HepG2 (cell line): ENCODE measurements at regions not wholly inside any gene's neighbourhood (a gene's known extent, or its start where the extent isn't known, plus 50 kb on each side); places are given as distances from the start of the nearest gene placed in this dataset.

ENCODE experiments used
- GTF2F1 ChIP-seq: fragments of 150-350 bp; IDR thresholded peaks from 2 replicates; pipeline ENCODE4 v1.6.1; 2014; ENCODE audit warnings: low read length
- HES4 ChIP-seq: sonication (generic); formaldehyde crosslinking; IDR thresholded peaks from 2 replicates; pipeline ENCODE4 v1.9.0; 2021; ENCODE audit warnings: mild to moderate bottlenecking, missing genetic modification reagents, borderline replicate concordance
- HMG20B ChIP-seq: conservative IDR thresholded peaks from 2 replicates; pipeline ENCODE4 v1.6.1; 2016; ENCODE audit warnings: missing genetic modification reagents, missing compliant biosample characterization
- KDM3A ChIP-seq: IDR thresholded peaks from 2 replicates; pipeline ENCODE4 v1.6.1; 2018; ENCODE audit warnings: low read depth, missing compliant biosample characterization
- TFDP1 ChIP-seq: IDR thresholded peaks from 2 replicates; pipeline ENCODE4 v1.6.1; 2016; ENCODE audit warnings: missing compliant biosample characterization, missing genetic modification reagents, borderline replicate concordance
- ZNF260 ChIP-seq: sonication (generic); formaldehyde crosslinking; IDR thresholded peaks from 2 replicates; pipeline ENCODE4 v1.4.0; 2020; ENCODE audit warnings: missing genetic modification reagents, low read depth, mild to moderate bottlenecking, borderline replicate concordance
- ZNF329 ChIP-seq: sonication (generic); formaldehyde crosslinking; IDR thresholded peaks from 2 replicates; pipeline ENCODE4 v1.9.0; 2021; ENCODE audit warnings: low read depth, mild to moderate bottlenecking, missing genetic modification reagents
- ZNF383 ChIP-seq: sonication (generic); formaldehyde crosslinking; IDR thresholded peaks from 2 replicates; pipeline ENCODE4 v1.4.0; 2020; ENCODE audit warnings: missing genetic modification reagents, mild to moderate bottlenecking, borderline replicate concordance
- ZNF530 ChIP-seq: sonication (generic); formaldehyde crosslinking; IDR thresholded peaks from 2 replicates; pipeline ENCODE4 v1.5.0; 2020; ENCODE audit warnings: low read depth, mild to moderate bottlenecking, missing genetic modification reagents
- ZNF562 ChIP-seq: sonication (generic); formaldehyde crosslinking; IDR thresholded peaks from 2 replicates; pipeline ENCODE4 v1.8.0; 2022; ENCODE audit warnings: missing genetic modification reagents, borderline replicate concordance
- ZNF572 ChIP-seq: sonication (generic); formaldehyde crosslinking; IDR thresholded peaks from 2 replicates; pipeline ENCODE4 v1.5.1; 2020; ENCODE audit warnings: mild to moderate bottlenecking, missing genetic modification reagents
- ZNF773 ChIP-seq: sonication (generic); formaldehyde crosslinking; IDR thresholded peaks from 2 replicates; pipeline ENCODE4 v1.4.0; 2020; ENCODE audit warnings: missing genetic modification reagents, borderline replicate concordance
- ZNF780A ChIP-seq: sonication (generic); formaldehyde crosslinking; IDR thresholded peaks from 2 replicates; pipeline ENCODE4 v1.8.0; 2022; ENCODE audit warnings: mild to moderate bottlenecking, missing genetic modification reagents, moderate library complexity
- ZNF790 ChIP-seq: sonication (generic); formaldehyde crosslinking; IDR thresholded peaks from 2 replicates; pipeline ENCODE4 v1.8.0; 2022; ENCODE audit warnings: missing genetic modification reagents, mild to moderate bottlenecking, borderline replicate concordance
- ZNF816 ChIP-seq: sonication (generic); formaldehyde crosslinking; IDR thresholded peaks from 2 replicates; pipeline ENCODE4 v1.8.0; 2022; ENCODE audit warnings: missing genetic modification reagents, mild to moderate bottlenecking, borderline replicate concordance
- ZSCAN5A ChIP-seq: sonication (generic); formaldehyde crosslinking; IDR thresholded peaks from 2 replicates; pipeline ENCODE4 v1.8.0; 2022; ENCODE audit warnings: mild to moderate bottlenecking, missing genetic modification reagents, borderline replicate concordance
- TF ChIP-seq, protein P1 (sequence below): sonication (generic); formaldehyde crosslinking; IDR thresholded peaks from 2 replicates; pipeline ENCODE4 v1.4.0; 2020; ENCODE audit warnings: missing genetic modification reagents
- TF ChIP-seq, protein P2 (sequence below): IDR thresholded peaks from 2 replicates; pipeline ENCODE4 v1.6.1; 2018; ENCODE audit warnings: missing genetic modification reagents, mild to moderate bottlenecking, missing compliant biosample characterization
- TF ChIP-seq, protein P3 (sequence below): sonication (generic); formaldehyde crosslinking; IDR thresholded peaks from 2 replicates; pipeline ENCODE4 v1.5.0; 2020; ENCODE audit warnings: missing genetic modification reagents

DNA sequence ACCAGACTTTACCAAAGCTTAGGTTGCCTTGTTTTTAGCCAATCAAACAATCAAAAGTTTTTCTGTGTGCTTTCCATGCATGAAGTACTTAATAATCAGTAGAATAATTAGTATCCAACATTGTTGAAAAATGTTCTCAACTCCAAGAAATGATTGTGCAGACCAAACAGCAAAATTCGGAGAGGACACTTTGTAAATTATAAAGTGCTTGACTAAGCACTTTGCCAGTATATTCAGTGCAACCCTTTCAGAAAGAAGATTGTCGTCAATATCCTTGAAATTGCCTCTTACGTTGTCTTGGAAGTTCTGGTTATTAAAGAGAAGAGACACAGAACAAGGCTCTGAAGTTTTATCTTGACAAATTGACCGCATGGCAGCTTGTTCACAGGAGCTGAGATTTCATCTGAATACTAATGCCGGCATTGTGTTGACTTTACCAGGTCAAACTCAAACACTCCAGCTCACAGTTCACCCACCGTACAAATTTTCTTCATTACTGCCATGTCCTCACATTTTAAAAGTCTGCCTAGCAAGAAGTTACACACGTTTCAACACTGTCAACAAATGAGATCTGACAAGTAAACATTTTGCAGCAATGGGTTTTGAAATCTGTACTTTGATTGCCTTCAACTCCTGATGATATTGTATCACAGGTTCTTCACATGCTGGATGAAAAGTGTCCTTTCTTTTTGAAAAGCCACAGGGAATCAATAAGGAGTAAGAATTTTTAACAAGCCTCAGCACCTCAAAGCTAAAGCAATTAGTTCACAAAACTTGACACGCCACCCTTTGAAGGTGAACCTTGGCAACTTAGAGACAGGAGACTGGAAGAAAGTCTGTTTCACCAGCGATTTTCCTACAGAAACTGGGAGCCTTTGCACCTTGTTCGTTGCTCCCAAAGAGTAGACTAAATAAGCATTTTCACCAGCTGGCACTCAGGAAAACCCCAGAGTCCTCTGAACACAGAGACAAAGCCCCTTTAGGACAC, 150.9 kb downstream of the RFC3 start (continued):
- TF ChIP-seq, protein P1, sequence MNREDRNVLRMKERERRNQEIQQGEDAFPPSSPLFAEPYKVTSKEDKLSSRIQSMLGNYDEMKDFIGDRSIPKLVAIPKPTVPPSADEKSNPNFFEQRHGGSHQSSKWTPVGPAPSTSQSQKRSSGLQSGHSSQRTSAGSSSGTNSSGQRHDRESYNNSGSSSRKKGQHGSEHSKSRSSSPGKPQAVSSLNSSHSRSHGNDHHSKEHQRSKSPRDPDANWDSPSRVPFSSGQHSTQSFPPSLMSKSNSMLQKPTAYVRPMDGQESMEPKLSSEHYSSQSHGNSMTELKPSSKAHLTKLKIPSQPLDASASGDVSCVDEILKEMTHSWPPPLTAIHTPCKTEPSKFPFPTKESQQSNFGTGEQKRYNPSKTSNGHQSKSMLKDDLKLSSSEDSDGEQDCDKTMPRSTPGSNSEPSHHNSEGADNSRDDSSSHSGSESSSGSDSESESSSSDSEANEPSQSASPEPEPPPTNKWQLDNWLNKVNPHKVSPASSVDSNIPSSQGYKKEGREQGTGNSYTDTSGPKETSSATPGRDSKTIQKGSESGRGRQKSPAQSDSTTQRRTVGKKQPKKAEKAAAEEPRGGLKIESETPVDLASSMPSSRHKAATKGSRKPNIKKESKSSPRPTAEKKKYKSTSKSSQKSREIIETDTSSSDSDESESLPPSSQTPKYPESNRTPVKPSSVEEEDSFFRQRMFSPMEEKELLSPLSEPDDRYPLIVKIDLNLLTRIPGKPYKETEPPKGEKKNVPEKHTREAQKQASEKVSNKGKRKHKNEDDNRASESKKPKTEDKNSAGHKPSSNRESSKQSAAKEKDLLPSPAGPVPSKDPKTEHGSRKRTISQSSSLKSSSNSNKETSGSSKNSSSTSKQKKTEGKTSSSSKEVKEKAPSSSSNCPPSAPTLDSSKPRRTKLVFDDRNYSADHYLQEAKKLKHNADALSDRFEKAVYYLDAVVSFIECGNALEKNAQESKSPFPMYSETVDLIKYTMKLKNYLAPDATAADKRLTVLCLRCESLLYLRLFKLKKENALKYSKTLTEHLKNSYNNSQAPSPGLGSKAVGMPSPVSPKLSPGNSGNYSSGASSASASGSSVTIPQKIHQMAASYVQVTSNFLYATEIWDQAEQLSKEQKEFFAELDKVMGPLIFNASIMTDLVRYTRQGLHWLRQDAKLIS (CRISPR knock-in tag) = no peak
- peak; percentile 66; the same call in 1 of the 2 replicates for TF ChIP-seq ZNF816 (CRISPR knock-in tag)
- TF ChIP-seq GTF2F1 = no peak
- TF ChIP-seq, protein P2, sequence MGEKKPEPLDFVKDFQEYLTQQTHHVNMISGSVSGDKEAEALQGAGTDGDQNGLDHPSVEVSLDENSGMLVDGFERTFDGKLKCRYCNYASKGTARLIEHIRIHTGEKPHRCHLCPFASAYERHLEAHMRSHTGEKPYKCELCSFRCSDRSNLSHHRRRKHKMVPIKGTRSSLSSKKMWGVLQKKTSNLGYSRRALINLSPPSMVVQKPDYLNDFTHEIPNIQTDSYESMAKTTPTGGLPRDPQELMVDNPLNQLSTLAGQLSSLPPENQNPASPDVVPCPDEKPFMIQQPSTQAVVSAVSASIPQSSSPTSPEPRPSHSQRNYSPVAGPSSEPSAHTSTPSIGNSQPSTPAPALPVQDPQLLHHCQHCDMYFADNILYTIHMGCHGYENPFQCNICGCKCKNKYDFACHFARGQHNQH (CRISPR knock-in tag) = no peak
- TF ChIP-seq ZNF780A (CRISPR knock-in tag) = no peak
- no peak for TF ChIP-seq ZNF329 (CRISPR knock-in tag)
- no peak for TF ChIP-seq ZNF790 (CRISPR knock-in tag)
- no peak for TF ChIP-seq ZNF383 (CRISPR knock-in tag)
- TF ChIP-seq ZNF572 (CRISPR knock-in tag) = no peak
- no peak for TF ChIP-seq ZNF260 (CRISPR knock-in tag)
- peak; percentile 83 for TF ChIP-seq HMG20B
- TF ChIP-seq ZSCAN5A (CRISPR knock-in tag) = peak; percentile 79; the same call in 1 of the 2 replicates
- no peak for TF ChIP-seq KDM3A (CRISPR knock-in tag)
- TF ChIP-seq ZNF530 (CRISPR knock-in tag) = no peak
- TF ChIP-seq TFDP1 (CRISPR knock-in tag) = no peak
- no peak for TF ChIP-seq ZNF562 (CRISPR knock-in tag)
- TF ChIP-seq HES4 (CRISPR knock-in tag) = no peak
- TF ChIP-seq, protein P3, sequence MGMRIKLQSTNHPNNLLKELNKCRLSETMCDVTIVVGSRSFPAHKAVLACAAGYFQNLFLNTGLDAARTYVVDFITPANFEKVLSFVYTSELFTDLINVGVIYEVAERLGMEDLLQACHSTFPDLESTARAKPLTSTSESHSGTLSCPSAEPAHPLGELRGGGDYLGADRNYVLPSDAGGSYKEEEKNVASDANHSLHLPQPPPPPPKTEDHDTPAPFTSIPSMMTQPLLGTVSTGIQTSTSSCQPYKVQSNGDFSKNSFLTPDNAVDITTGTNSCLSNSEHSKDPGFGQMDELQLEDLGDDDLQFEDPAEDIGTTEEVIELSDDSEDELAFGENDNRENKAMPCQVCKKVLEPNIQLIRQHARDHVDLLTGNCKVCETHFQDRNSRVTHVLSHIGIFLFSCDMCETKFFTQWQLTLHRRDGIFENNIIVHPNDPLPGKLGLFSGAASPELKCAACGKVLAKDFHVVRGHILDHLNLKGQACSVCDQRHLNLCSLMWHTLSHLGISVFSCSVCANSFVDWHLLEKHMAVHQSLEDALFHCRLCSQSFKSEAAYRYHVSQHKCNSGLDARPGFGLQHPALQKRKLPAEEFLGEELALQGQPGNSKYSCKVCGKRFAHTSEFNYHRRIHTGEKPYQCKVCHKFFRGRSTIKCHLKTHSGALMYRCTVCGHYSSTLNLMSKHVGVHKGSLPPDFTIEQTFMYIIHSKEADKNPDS (CRISPR knock-in tag) = peak; percentile 95
- no peak for TF ChIP-seq ZNF773 (CRISPR knock-in tag)
